ENCODE measurements at regions not wholly inside any gene's neighbourhood (a gene's known extent, or its start where the extent isn't known, plus 50 kb on each side); places are given as distances from the start of the nearest gene placed in this dataset.

- TF ChIP-seq CTCF (IDR thresholded peaks at IDR 0.05; ENCODE audit: low read depth, low read length), result no peak
- no peak overlapping the region for H3K4me3 ChIP-seq (replicated peaks in 1 of 2; ENCODE audit: low read depth in 2 of 2, low read length in 2 of 2)
- DNase-seq (ENCODE audit: low read depth in 2 of 2), result no peak
Observed at GRCh38 chr17:79425686-79426085, 185.2 kb downstream of the RBFOX3 start.

GRCh38 chr17:79424471-79425185, 186.2 kb downstream of the RBFOX3 start:
- DNase-seq (ENCODE audit: low read depth in 2 of 2), result no peak
- no peak overlapping the region for H3K4me3 ChIP-seq (replicated peaks in 1 of 2; ENCODE audit: low read depth in 2 of 2, low read length in 2 of 2)
- no peak for TF ChIP-seq CTCF (IDR thresholded peaks at IDR 0.05; ENCODE audit: low read depth, low read length)

GRCh38 chr17:79423811-79424465, 186.9 kb downstream of the RBFOX3 start:
- DNase-seq (ENCODE audit: low read depth in 2 of 2), result no peak
- no peak overlapping the region for H3K4me3 ChIP-seq (replicated peaks in 1 of 2; ENCODE audit: low read depth in 2 of 2, low read length in 2 of 2)
- no peak for TF ChIP-seq CTCF (IDR thresholded peaks at IDR 0.05; ENCODE audit: low read depth, low read length)

GRCh38 chr17:79422236-79422635, 188.6 kb downstream of the RBFOX3 start:
- no peak for DNase-seq (ENCODE audit: low read depth in 2 of 2)
- H3K4me3 ChIP-seq (replicated peaks in 1 of 2; ENCODE audit: low read depth in 2 of 2, low read length in 2 of 2), result no peak overlapping the region
- no peak for TF ChIP-seq CTCF (IDR thresholded peaks at IDR 0.05; ENCODE audit: low read depth, low read length)

- no peak overlapping the region for H3K4me3 ChIP-seq (replicated peaks in 1 of 2; ENCODE audit: low read depth in 2 of 2, low read length in 2 of 2)
- peak; percentile 35 to 42 for DNase-seq (ENCODE audit: low read depth in 2 of 2)
- TF ChIP-seq CTCF (IDR thresholded peaks at IDR 0.05; ENCODE audit: low read depth, low read length), result no peak
Observed at GRCh38 chr17:79420318-79421243, 190.3 kb downstream of the RBFOX3 start.

GRCh38 chr17:79417476-79417988, 193.3 kb downstream of the RBFOX3 start:
- H3K4me3 ChIP-seq (replicated peaks in 1 of 2; ENCODE audit: low read depth in 2 of 2, low read length in 2 of 2), result no peak overlapping the region
- no peak for DNase-seq (ENCODE audit: low read depth in 2 of 2)
- TF ChIP-seq CTCF (IDR thresholded peaks at IDR 0.05; ENCODE audit: low read depth, low read length), result no peak

Measured in cardiac fibroblast (primary cell).